ENCODE measurements at regions not wholly inside any gene's neighbourhood (a gene's known extent, or its start where the extent isn't known, plus 50 kb on each side); places are given as distances from the start of the nearest gene placed in this dataset.
"Not testable (repeated sequence)": the region's sequence is repeated elsewhere in the genome, so short reads cannot be mapped to it uniquely, and the experiment has no call there.

GRCh38 chr5:34452170-34452828, 203.8 kb upstream of the RAI14 start:
- no peak for DNase-seq

- no peak for DNase-seq
These were observed 201.0 kb upstream of the RAI14 start for GRCh38 chr5:34455098-34455497.

- no peak for DNase-seq
These were observed 196.2 kb upstream of the RAI14 start for GRCh38 chr5:34459908-34460307.

DNA sequence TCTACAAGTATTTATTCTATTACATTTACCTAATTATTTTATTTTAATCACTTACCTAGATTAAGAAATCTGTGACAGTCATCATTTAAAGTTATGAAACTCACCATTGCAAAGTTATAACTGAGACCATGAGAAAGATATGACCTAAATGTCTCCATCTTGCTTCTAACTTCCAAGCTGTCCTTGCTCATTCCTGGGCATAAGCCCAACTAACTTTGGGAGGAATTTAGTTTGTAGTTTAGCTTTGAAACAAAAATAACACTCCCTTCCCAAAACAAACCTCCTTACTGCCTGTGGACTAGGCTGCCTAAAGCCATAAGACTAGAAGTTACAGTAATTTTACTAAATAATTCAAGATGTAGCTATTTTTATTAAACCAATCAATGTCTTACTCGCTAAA, 195.6 kb upstream of the RAI14 start:
- DNase-seq = no peak

DNA sequence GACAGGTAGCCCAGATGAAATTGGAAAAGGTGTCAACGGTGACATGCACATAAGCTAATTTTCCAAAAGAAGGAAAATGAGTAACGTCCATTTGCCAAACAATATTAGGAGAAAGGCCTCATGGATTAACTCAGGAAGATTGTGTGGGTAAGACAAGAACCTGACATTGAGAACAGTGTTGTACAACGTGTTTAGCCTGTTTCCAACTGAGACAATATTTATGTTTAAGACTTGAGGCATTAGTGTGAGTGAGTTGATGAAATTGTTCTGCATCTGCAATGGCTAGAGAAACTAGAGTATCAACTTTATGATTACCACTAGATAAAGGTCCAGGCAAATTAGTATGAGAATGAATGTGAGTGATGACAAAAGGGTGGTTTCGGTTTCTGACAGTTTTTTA, 191.3 kb upstream of the RAI14 start:
- no peak for DNase-seq

GRCh38 chr5:34465301-34465700, 190.8 kb upstream of the RAI14 start:
- peak; percentile 69 for DNase-seq

GRCh38 chr5:34466519-34467388, 189.4 kb upstream of the RAI14 start:
- DNase-seq = not testable (repeated sequence)

GRCh38 chr5:34467436-34467835, 188.7 kb upstream of the RAI14 start:
- no peak for DNase-seq

- DNase-seq = not testable (repeated sequence)
These were observed 188.1 kb upstream of the RAI14 start for GRCh38 chr5:34467984-34468383.

GRCh38 chr5:34469971-34470370, 186.2 kb upstream of the RAI14 start:
- no peak for DNase-seq

GRCh38 chr5:34474573-34475021, 181.5 kb upstream of the RAI14 start:
- peak; percentile 41 for DNase-seq

- no peak for DNase-seq
These were observed 180.7 kb upstream of the RAI14 start for GRCh38 chr5:34475249-34475966.

GRCh38 chr5:34476941-34477565, 179.1 kb upstream of the RAI14 start:
- no peak for DNase-seq

GRCh38 chr5:34480810-34481528, 175.2 kb upstream of the RAI14 start:
- no peak for DNase-seq

DNA sequence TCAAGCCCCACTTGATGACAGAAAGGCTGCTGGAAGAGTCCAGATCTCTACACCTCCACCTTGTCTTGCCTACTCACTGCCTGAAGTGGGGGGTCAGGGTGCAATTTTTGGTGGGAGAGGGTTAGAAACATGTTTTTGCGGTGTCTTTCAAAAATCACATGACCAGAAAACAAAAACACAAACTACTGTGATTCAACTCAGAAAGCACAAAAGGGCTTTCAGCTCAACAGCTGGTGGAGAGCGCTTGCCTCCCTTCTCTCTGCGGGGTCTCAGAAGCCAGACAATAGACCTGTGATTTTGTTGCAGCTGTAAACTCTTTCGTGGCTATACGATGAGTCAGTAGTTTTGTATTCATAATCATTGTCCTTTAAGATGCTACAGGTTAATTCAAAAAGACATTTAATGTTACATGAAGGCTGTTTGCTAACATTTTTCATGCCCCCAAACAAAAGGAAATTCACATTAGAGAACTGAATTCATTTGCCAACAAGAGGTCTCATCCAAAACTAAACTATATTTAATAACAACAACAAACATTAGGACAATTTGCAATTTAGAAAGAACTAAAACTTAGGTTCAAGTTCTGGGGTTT, 172.6 kb upstream of the RAI14 start:
- no peak for DNase-seq

- DNase-seq = no peak
These were observed 171.8 kb upstream of the RAI14 start for GRCh38 chr5:34484216-34484920.

DNA sequence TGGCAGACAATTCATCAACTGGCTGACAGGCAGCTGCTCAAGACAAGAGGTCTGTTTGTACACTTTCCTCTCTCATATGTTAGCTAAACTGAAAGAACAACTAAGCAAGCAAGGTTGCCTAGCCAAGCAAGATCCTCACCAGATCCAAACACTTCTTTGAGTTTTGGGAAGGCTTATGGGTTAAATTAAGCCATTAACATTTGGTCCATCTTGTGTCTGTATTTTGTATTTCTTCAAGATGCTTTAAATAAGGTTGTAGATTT, 170.4 kb upstream of the RAI14 start:
- no peak for DNase-seq

GRCh38 chr5:34486160-34486848, 169.8 kb upstream of the RAI14 start:
- peak; percentile 48 for DNase-seq

- DNase-seq = no peak
These were observed 169.3 kb upstream of the RAI14 start for GRCh38 chr5:34486849-34487158.

DNA sequence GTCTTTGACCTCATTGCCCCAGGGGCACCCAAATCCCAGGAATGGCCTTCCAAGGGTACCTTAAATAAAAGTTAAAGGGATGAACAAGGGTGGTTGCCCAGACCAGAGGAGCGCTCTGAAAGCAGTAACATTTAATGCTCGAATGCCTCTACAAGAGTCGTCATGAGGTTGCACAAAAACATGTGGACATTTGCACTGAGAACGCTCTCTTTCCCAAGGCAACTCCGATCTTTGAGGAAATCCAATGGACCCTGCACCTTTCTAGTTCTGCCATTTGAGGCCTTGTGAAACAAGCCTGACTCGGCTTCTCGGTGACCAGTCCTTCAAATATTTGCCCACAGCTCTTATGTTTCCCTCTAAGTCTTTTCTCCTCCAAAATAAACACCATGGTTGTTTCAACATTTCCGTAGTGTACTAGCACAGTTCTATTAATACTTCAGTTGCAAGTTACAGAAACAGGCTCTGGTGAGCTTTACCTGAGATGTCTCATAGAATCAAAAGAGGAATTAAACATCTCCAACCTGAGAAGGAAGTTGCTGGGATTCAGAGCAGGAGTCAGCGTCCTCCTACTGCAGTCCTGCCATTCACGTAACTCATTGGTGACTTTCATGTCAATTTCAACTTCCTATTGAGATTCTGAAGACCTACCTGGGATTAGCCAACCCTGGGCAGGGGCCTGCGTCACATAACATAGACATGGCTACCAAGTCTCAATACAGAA, 168.8 kb upstream of the RAI14 start:
- DNase-seq = no peak

- DNase-seq = no peak
These were observed 168.2 kb upstream of the RAI14 start for GRCh38 chr5:34487956-34488355.

Data from CD4-positive, alpha-beta T cell treated with Interleukin-4 for 4 hours (primary cell).